PFSK-1 (cell line): ENCODE measurements at regions not wholly inside any gene's neighbourhood (a gene's known extent, or its start where the extent isn't known, plus 50 kb on each side); places are given as distances from the start of the nearest gene placed in this dataset.

Source experiments
- REST ChIP-seq, 2 experiments: IDR thresholded peaks; 2 replicates each; pipeline versions ENCODE4 v1.6.1 to v1.8.0; 2011 to 2012; ENCODE audit warnings: low read depth in 2 of 2, low read length in 2 of 2, control low read depth in 1 of 2, inconsistent platforms in 1 of 2, mild to moderate bottlenecking in 1 of 2, moderate library complexity in 1 of 2; ENCODE audit not compliant: insufficient read depth in 1 of 2
- SIN3A ChIP-seq: IDR thresholded peaks from 2 replicates; pipeline ENCODE4 v1.6.1; 2012; ENCODE audit warnings: mild to moderate bottlenecking, low read length, moderate library complexity, borderline replicate concordance; ENCODE audit not compliant: insufficient read depth
- TAF1 ChIP-seq: IDR thresholded peaks from 2 replicates; pipeline ENCODE4 v1.6.1; 2012; ENCODE audit warnings: low read length, control low read depth, borderline replicate concordance; ENCODE audit not compliant: insufficient read depth

DNA sequence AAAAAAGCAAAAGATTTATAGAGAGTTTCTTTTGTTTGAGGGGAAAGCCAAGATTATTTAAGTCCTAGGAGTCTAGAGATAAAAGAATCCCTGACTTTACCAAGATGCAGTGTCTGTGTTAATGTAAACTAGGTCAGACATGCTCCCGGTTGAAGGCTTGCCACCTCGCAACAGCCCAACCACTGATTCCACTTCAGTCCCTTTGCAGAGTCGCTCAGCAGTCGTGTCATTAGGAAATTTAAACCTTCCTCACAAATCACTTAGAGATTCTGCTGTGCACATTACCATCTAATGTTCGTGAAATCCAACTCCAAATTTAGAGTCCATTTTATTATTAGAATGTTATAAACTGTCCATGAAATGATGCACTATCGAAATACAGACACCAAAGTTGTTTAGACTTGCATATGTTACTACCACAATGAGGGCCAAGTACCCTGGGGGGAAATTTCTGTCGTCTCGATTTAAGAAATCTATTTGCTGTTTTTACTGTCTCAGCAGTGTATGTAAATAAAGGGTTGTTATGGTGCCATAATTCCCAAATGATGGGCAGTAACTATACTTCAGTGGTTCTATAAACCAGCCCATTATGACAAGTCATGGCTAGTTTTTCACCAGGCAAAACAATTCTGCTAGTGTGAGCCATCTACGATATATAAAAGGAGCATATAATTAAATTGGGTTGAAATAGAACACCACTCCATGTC is 101.4 kb upstream of the MTNR1B start:
- TF ChIP-seq TAF1, result no peak
- TF ChIP-seq SIN3A, result no peak
- no peak for TF ChIP-seq REST (IDR thresholded peaks at IDR 0.05; ENCODE audit: insufficient read depth in 1 of 2, low read depth in 2 of 2, low read length in 2 of 2)
